BLaER1 treated with 17β-estradiol and CSF1 and Interleukin-3, amounts not matched to agents 10 nM and 100 nM (cell line): ENCODE measurements at regions not wholly inside any gene's neighbourhood (a gene's known extent, or its start where the extent isn't known, plus 50 kb on each side); places are given as distances from the start of the nearest gene placed in this dataset.

ENCODE experiments used
- H3K27ac ChIP-seq, 11 experiments: shearing (Covaris generic); formaldehyde crosslinking; 2 replicates each; pipeline ENCODE4 v1.8.1; 2022
- H3K27me3 ChIP-seq, 11 experiments: shearing (Covaris generic); formaldehyde crosslinking; 2 replicates each; pipeline ENCODE4 v1.8.1; 2022
- H3K36me3 ChIP-seq, 11 experiments: shearing (Covaris generic); formaldehyde crosslinking; 2 replicates each; pipeline ENCODE4 v1.8.1; 2022
- H3K4me1 ChIP-seq, 10 experiments: shearing (Covaris generic); formaldehyde crosslinking; 2 replicates each; pipeline ENCODE4 v1.8.1; 2022
- H3K4me2 ChIP-seq, 11 experiments: shearing (Covaris generic); formaldehyde crosslinking; 2 replicates each; pipeline ENCODE4 v1.8.1; 2022
- H3K4me3 ChIP-seq, 10 experiments: shearing (Covaris generic); formaldehyde crosslinking; 2 replicates each; pipeline ENCODE4 v1.8.1; 2022
- H3K9ac ChIP-seq, 11 experiments: shearing (Covaris generic); formaldehyde crosslinking; 2 replicates each; pipeline ENCODE4 v1.8.1; 2022
- H3K9me3 ChIP-seq, 11 experiments: shearing (Covaris generic); formaldehyde crosslinking; replicated peaks in 1 of 11; 2 replicates each; pipeline ENCODE4 v1.8.1; 2022
- H4K20me1 ChIP-seq, 11 experiments: shearing (Covaris generic); formaldehyde crosslinking; 2 replicates each; pipeline ENCODE4 v1.8.1; 2022
- Cebpa-rat ChIP-seq, 11 experiments: shearing (Covaris generic); IDR thresholded peaks; 2 replicates each; pipeline ENCODE4 v1.8.1; 2022

- no peak for TF ChIP-seq Cebpa-rat (IDR thresholded peaks at IDR 0.05)
- Histone ChIP-seq H3K9ac (no peak overlapping the region), H3K27ac (no peak overlapping the region), H4K20me1 (no peaks in the 10 kb centered on the region), H3K4me1 (no peaks in the 10 kb centered on the region), H3K4me3 (no peak overlapping the region), H3K27me3 (no peaks in the 10 kb centered on the region), H3K9me3 (peaks cover 0 to 20% (median 8%) of the 10 kb centered on the region in 11 experiments; a peak in 10 of 22 replicates), H3K36me3 (no peaks in the 10 kb centered on the region), H3K4me2 (no peak overlapping the region)
Measured at GRCh38 chr15:98451236-98451635, 197.1 kb upstream of the IGF1R start.

GRCh38 chr15:98452238-98452637, 196.1 kb upstream of the IGF1R start:
- Histone ChIP-seq H3K4me1 (no peaks in the 10 kb centered on the region), H4K20me1 (no peaks in the 10 kb centered on the region), H3K4me3 (no peak overlapping the region), H3K27ac (no peak overlapping the region), H3K9ac (no peak overlapping the region), H3K27me3 (no peaks in the 10 kb centered on the region), H3K9me3 (peaks cover 0 to 20% (median 8%) of the 10 kb centered on the region in 11 experiments; a peak in 11 of 22 replicates), H3K36me3 (no peaks in the 10 kb centered on the region), H3K4me2 (no peak overlapping the region)
- TF ChIP-seq Cebpa-rat (IDR thresholded peaks at IDR 0.05): no peak

DNA sequence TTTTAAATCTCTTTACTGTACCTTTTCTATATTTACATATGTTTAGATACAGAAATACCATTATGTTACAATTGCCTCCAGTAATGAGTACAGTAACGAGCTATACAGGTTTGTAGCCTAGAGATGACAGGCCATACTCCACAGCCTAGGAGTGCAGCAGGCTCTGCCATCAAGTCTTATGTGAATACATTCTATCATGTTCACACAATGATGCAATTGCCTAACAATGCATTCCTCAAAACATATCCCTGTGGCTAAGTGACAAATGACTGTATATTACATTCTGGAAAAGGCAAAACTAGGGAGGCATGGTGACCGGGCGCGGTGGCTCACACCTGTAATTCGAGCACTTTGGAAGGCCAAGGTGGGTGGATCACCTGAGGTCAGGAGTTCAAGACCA, 192.4 kb upstream of the IGF1R start:
- H3K4me3 ChIP-seq: no peak overlapping the region
- TF ChIP-seq Cebpa-rat (IDR thresholded peaks at IDR 0.05): no peak
- H4K20me1 ChIP-seq: no peaks in the 10 kb centered on the region
- no peaks in the 10 kb centered on the region; a peak in 1 of 22 replicates for H3K9me3 ChIP-seq
- no peaks in the 10 kb centered on the region for H3K36me3 ChIP-seq
- H3K4me1 ChIP-seq: no peaks in the 10 kb centered on the region
- no peak overlapping the region for H3K27ac ChIP-seq
- H3K9ac ChIP-seq: no peak overlapping the region
- no peaks in the 10 kb centered on the region for H3K27me3 ChIP-seq
- no peak overlapping the region for H3K4me2 ChIP-seq

GRCh38 chr15:98476559-98476958, 171.8 kb upstream of the IGF1R start:
- H3K27ac ChIP-seq: no peak overlapping the region
- H3K9me3 ChIP-seq: peaks cover 20 to 44% (median 32%) of the 10 kb centered on the region in 11 experiments
- no peaks in the 10 kb centered on the region for H3K36me3 ChIP-seq
- H3K27me3 ChIP-seq: no peaks in the 10 kb centered on the region
- H4K20me1 ChIP-seq: no peaks in the 10 kb centered on the region
- H3K4me3 ChIP-seq: no peak overlapping the region
- no peak for TF ChIP-seq Cebpa-rat (IDR thresholded peaks at IDR 0.05)
- no peak overlapping the region for H3K9ac ChIP-seq
- no peak overlapping the region for H3K4me2 ChIP-seq
- no peaks in the 10 kb centered on the region for H3K4me1 ChIP-seq

GRCh38 chr15:98480844-98481243, 167.5 kb upstream of the IGF1R start:
- Histone ChIP-seq H3K27me3 (no peaks in the 10 kb centered on the region), H4K20me1 (no peaks in the 10 kb centered on the region), H3K4me1 (peaks cover 0 to 6% (median 0%) of the 10 kb centered on the region in 10 experiments; a peak in 1 of 20 replicates), H3K4me3 (no peak overlapping the region), H3K9ac (no peak overlapping the region), H3K9me3 (peaks cover 29 to 39% (median 35%) of the 10 kb centered on the region in 11 experiments), H3K36me3 (no peaks in the 10 kb centered on the region), H3K4me2 (no peak overlapping the region), H3K27ac (no peak overlapping the region)
- no peak for TF ChIP-seq Cebpa-rat (IDR thresholded peaks at IDR 0.05)

- H3K9ac ChIP-seq: no peak overlapping the region
- no peak overlapping the region for H3K4me2 ChIP-seq
- no peak overlapping the region for H3K27ac ChIP-seq
- H4K20me1 ChIP-seq: no peaks in the 10 kb centered on the region
- no peaks in the 10 kb centered on the region for H3K36me3 ChIP-seq
- peaks cover 14 to 24% (median 20%) of the 10 kb centered on the region in 11 experiments for H3K9me3 ChIP-seq
- H3K4me1 ChIP-seq: peaks cover 0 to 6% (median 0%) of the 10 kb centered on the region in 10 experiments; a peak in 1 of 20 replicates
- no peaks in the 10 kb centered on the region for H3K27me3 ChIP-seq
- no peak for TF ChIP-seq Cebpa-rat (IDR thresholded peaks at IDR 0.05)
- no peak overlapping the region for H3K4me3 ChIP-seq
Measured at GRCh38 chr15:98483575-98484130, 164.7 kb upstream of the IGF1R start.

DNA sequence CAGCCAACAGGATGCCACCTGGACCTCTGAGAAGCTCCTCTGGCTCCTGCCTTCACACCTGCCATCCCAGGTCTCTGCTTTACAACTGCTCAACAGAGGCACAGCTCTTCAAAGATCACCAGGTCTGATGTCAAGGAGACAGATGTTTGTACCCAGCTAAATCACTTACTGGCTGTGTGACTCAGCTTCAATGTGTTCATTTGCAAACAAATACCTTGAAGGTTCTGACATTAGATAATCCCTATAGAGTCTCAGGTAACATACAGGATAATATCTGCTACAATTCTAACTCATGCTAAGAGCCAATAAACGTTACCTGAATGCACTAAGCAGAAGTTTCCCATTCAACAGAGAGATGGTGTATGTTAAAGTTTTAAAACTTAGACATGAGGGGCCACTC, 163.4 kb upstream of the IGF1R start:
- Histone ChIP-seq H4K20me1 (no peaks in the 10 kb centered on the region), H3K9ac (no peak overlapping the region), H3K36me3 (no peaks in the 10 kb centered on the region)

DNA sequence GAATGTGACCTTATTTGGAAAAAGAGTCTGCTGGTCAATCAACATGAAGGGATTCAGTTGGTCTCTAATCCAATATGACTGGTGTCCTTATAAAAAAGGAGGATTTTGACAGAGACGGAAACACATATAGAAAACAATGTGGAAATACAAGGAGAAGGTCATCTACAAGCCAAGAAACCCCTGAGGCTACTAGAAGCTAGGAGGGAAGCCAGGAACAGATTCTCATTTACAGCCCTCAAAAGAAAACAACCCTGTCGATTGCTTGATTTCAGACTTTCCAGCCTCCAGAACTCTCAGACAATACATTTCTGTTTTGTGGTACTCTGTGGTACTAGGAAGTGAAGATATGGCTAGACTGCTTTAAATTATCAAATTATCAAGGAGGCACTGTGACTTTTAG, 162.9 kb upstream of the IGF1R start:
- H3K27ac ChIP-seq: no peak overlapping the region
- TF ChIP-seq Cebpa-rat (IDR thresholded peaks at IDR 0.05): no peak
- H3K9me3 ChIP-seq: peaks cover 14 to 24% (median 20%) of the 10 kb centered on the region in 11 experiments
- no peaks in the 10 kb centered on the region for H3K27me3 ChIP-seq
- H3K4me1 ChIP-seq: peaks cover 0 to 12% (median 0%) of the 10 kb centered on the region in 10 experiments; a peak in 4 of 20 replicates
- H3K36me3 ChIP-seq: no peaks in the 10 kb centered on the region
- no peak overlapping the region for H3K9ac ChIP-seq
- no peak overlapping the region for H3K4me2 ChIP-seq
- H4K20me1 ChIP-seq: no peaks in the 10 kb centered on the region
- H3K4me3 ChIP-seq: no peak overlapping the region

More for the DNA sequence above, 163.4 kb upstream of the IGF1R start:
- Histone ChIP-seq H3K4me1 (peaks cover 0 to 7% (median 0%) of the 10 kb centered on the region in 10 experiments; a peak in 3 of 20 replicates), H3K4me2 (no peak overlapping the region), H3K27ac (no peak overlapping the region), H3K27me3 (no peaks in the 10 kb centered on the region), H3K4me3 (no peak overlapping the region), H3K9me3 (peaks cover 14 to 24% (median 20%) of the 10 kb centered on the region in 11 experiments)
- TF ChIP-seq Cebpa-rat (IDR thresholded peaks at IDR 0.05): no peak

GRCh38 chr15:98493966-98494511, 154.3 kb upstream of the IGF1R start:
- Histone ChIP-seq H3K4me1 (peaks cover 0 to 14% (median 0%) of the 10 kb centered on the region in 10 experiments; a peak in 3 of 20 replicates), H3K4me3 (no peak overlapping the region), H3K27me3 (no peaks in the 10 kb centered on the region), H4K20me1 (no peaks in the 10 kb centered on the region), H3K27ac (no peak overlapping the region), H3K9me3 (peaks cover 17 to 25% (median 21%) of the 10 kb centered on the region in 11 experiments), H3K4me2 (no peak overlapping the region), H3K36me3 (no peaks in the 10 kb centered on the region), H3K9ac (no peak overlapping the region)
- TF ChIP-seq Cebpa-rat (IDR thresholded peaks at IDR 0.05): no peak

- no peaks in the 10 kb centered on the region for H3K27me3 ChIP-seq
- no peak for TF ChIP-seq Cebpa-rat (IDR thresholded peaks at IDR 0.05)
Measured at GRCh38 chr15:98501192-98501591, 147.1 kb upstream of the IGF1R start.

More at GRCh38 chr15:98501192-98501591, 147.1 kb upstream of the IGF1R start:
- no peaks in the 10 kb centered on the region for H4K20me1 ChIP-seq
- H3K27ac ChIP-seq: no peak overlapping the region
- H3K4me3 ChIP-seq: no peak overlapping the region
- peaks cover 17 to 28% (median 26%) of the 10 kb centered on the region in 11 experiments for H3K9me3 ChIP-seq
- no peak overlapping the region for H3K9ac ChIP-seq
- no peaks in the 10 kb centered on the region for H3K36me3 ChIP-seq
- no peak overlapping the region for H3K4me2 ChIP-seq
- H3K4me1 ChIP-seq: peaks cover 11 to 37% (median 30%) of the 10 kb centered on the region in 10 experiments
